ENCODE measurements at regions not wholly inside any gene's neighbourhood (a gene's known extent, or its start where the extent isn't known, plus 50 kb on each side); places are given as distances from the start of the nearest gene placed in this dataset.

- ATAC-seq: no peak
- POLR2A ChIA-PET: no interaction called here
Observed at GRCh38 chr22:47395481-47395880, 633.0 kb downstream of the TBC1D22A start.

GRCh38 chr22:47394504-47395440 lies 632.3 kb downstream of the TBC1D22A start:
- WGBS (ENCODE audit: low lambda C conversion rate): 3% methylated on average over 11 of the region's 12 CpGs
- BruUV-seq (replicated peaks): no TSS peak

More at GRCh38 chr22:47395481-47395880, 633.0 kb downstream of the TBC1D22A start:
- H3K79me2 ChIP-seq (ENCODE audit: insufficient read depth, low read length): no peaks in the 10 kb centered on the region
- WGBS (ENCODE audit: low lambda C conversion rate): 0% methylated on average over 5 of the region's 8 CpGs
- H3K4me2 ChIP-seq (ENCODE audit: low read depth, low read length): no peak overlapping the region
- H3K27ac ChIP-seq (ENCODE audit: extremely low read length, insufficient read depth, low read length): no peak overlapping the region
- intact Hi-C loops (cut with micrococcal nuclease; ENCODE audit: unreplicated experiment): no loop called here
- no peak overlapping the region for H3K4me3 ChIP-seq (replicated peaks in 1 of 3; ENCODE audit: insufficient read depth in 1 of 3, low read depth in 2 of 3, low read length in 3 of 3)
- H3K9me3 ChIP-seq (ENCODE audit: low read length): no peaks in the 10 kb centered on the region
- peaks cover 3 to 64% of the 10 kb centered on the region in 2 experiments; a peak in 4 of 5 replicates for H3K27me3 ChIP-seq (ENCODE audit: control insufficient read depth in 1 of 2, insufficient read depth in 2 of 2, low read length in 2 of 2)
- FAIRE-seq: no peak
- H4K20me1 ChIP-seq (ENCODE audit: insufficient read depth, low read length): no peaks in the 10 kb centered on the region
- H3K9ac ChIP-seq (ENCODE audit: insufficient read depth, low read depth, low read length): no peak overlapping the region
- no peak for DNase-seq (ENCODE audit: low spot score)
- H2AFZ ChIP-seq (ENCODE audit: low read length): no peak overlapping the region
- TF ChIP-seq HNF4A (CRISPR knock-in tag; IDR thresholded peaks at IDR 0.05) (no peak), RFX5 (IDR thresholded peaks at IDR 0.05; ENCODE audit: low read depth, low read length) (peak; percentile 84)
- BruUV-seq (replicated peaks): no TSS peak
- no peaks in the 10 kb centered on the region for H3K36me3 ChIP-seq (replicated peaks in 1 of 2; ENCODE audit: control insufficient read depth in 1 of 2, insufficient read depth in 2 of 2, low read length in 2 of 2)
- H3K4me1 ChIP-seq (ENCODE audit: insufficient read depth, low read length): no peaks in the 10 kb centered on the region
- CTCF ChIA-PET (ENCODE audit: low intra/inter-chr PET ratio, low total read pairs): no interaction called here
- in situ Hi-C loops (cut with HindIII; ENCODE audit: extremely low pct_ligation_motif_present, low pct_unique_long_range_greater_than_20kb): no loop called here

More at GRCh38 chr22:47394504-47395440, 632.3 kb downstream of the TBC1D22A start:
- H3K27me3 ChIP-seq (ENCODE audit: control insufficient read depth in 1 of 2, insufficient read depth in 2 of 2, low read length in 2 of 2): peaks cover 3 to 61% of the 10 kb centered on the region in 2 experiments; a peak in 4 of 5 replicates
- no peak overlapping the region for H3K4me2 ChIP-seq (ENCODE audit: low read depth, low read length)
- ChIA-PET POLR2A (no interaction called here), CTCF (ENCODE audit: low intra/inter-chr PET ratio, low total read pairs) (no interaction called here)
- no peak for ATAC-seq
- DNase-seq (ENCODE audit: low spot score): no peak
- H3K9ac ChIP-seq (ENCODE audit: insufficient read depth, low read depth, low read length): no peak overlapping the region
- no peaks in the 10 kb centered on the region for H3K4me1 ChIP-seq (ENCODE audit: insufficient read depth, low read length)
- no peaks in the 10 kb centered on the region for H3K9me3 ChIP-seq (ENCODE audit: low read length)
- no peaks in the 10 kb centered on the region for H3K36me3 ChIP-seq (replicated peaks in 1 of 2; ENCODE audit: control insufficient read depth in 1 of 2, insufficient read depth in 2 of 2, low read length in 2 of 2)
- no peaks in the 10 kb centered on the region for H3K79me2 ChIP-seq (ENCODE audit: insufficient read depth, low read length)
- no peak for TF ChIP-seq TMF1 (CRISPR knock-in tag; IDR thresholded peaks at IDR 0.05; ENCODE audit: low read depth)
- no peak for TF ChIP-seq PHB2 (IDR thresholded peaks at IDR 0.05; ENCODE audit: partially characterized antibody)
- TF ChIP-seq HES4 (CRISPR knock-in tag; IDR thresholded peaks at IDR 0.05; ENCODE audit: borderline replicate concordance): no peak
- TF ChIP-seq BCLAF1 (IDR thresholded peaks at IDR 0.05): no peak
- TF ChIP-seq JUN (CRISPR knock-in tag; IDR thresholded peaks at IDR 0.05): no peak
- TF ChIP-seq HNRNPH1 (optimal IDR thresholded peaks at IDR 0.05; ENCODE audit: low read depth, low read length): no peak
- TF ChIP-seq MZF1 (CRISPR knock-in tag; IDR thresholded peaks at IDR 0.05; ENCODE audit: borderline replicate concordance): no peak
- H2AFZ ChIP-seq (ENCODE audit: low read length): no peak overlapping the region
- in situ Hi-C loops (cut with HindIII; ENCODE audit: extremely low pct_ligation_motif_present, low pct_unique_long_range_greater_than_20kb): no loop called here
- no peak overlapping the region for H3K27ac ChIP-seq (ENCODE audit: extremely low read length, insufficient read depth, low read length)
- H3K4me3 ChIP-seq (replicated peaks in 1 of 3; ENCODE audit: insufficient read depth in 1 of 3, low read depth in 2 of 3, low read length in 3 of 3): no peak overlapping the region
- no peaks in the 10 kb centered on the region for H4K20me1 ChIP-seq (ENCODE audit: insufficient read depth, low read length)
- intact Hi-C loops (cut with micrococcal nuclease; ENCODE audit: unreplicated experiment): no loop called here
- FAIRE-seq: no peak

Data from HepG2 (cell line).